ENCODE measurements at regions not wholly inside any gene's neighbourhood (a gene's known extent, or its start where the extent isn't known, plus 50 kb on each side); places are given as distances from the start of the nearest gene placed in this dataset.
"Not testable (repeated sequence)": the region's sequence is repeated elsewhere in the genome, so short reads cannot be mapped to it uniquely, and the experiment has no call there.

- no peak for DNase-seq
Observed at GRCh38 chr7:114273218-114273617, 141.4 kb upstream of the FOXP2 start.

- DNase-seq: no peak
Observed at GRCh38 chr7:114269714-114270113, 144.9 kb upstream of the FOXP2 start.

GRCh38 chr7:114267550-114267949 is 147.1 kb upstream of the FOXP2 start:
- not testable (repeated sequence) for DNase-seq

- no peak for DNase-seq
Observed at GRCh38 chr7:114264023-114264422, 150.6 kb upstream of the FOXP2 start.

- no peak for DNase-seq
Observed at GRCh38 chr7:114263219-114263618, 151.4 kb upstream of the FOXP2 start.

- DNase-seq: no peak
Observed at GRCh38 chr7:114255404-114255841, 159.2 kb upstream of the FOXP2 start.

- no peak for DNase-seq
Observed at GRCh38 chr7:114243646-114244045, 171.0 kb upstream of the FOXP2 start.

GRCh38 chr7:114242992-114243507 is 171.6 kb upstream of the FOXP2 start:
- DNase-seq: peak; percentile 62

- DNase-seq: no peak
Observed at GRCh38 chr7:114229246-114229645, 185.4 kb upstream of the FOXP2 start.

- DNase-seq: no peak
Observed at GRCh38 chr7:114225784-114226183, 188.8 kb upstream of the FOXP2 start.

GRCh38 chr7:114218283-114218682 is 196.3 kb upstream of the FOXP2 start:
- no peak for DNase-seq

GRCh38 chr7:114217026-114217806 is 197.4 kb upstream of the FOXP2 start:
- no peak for DNase-seq

- DNase-seq: no peak
Observed at GRCh38 chr7:114214466-114214865, 200.1 kb upstream of the FOXP2 start.

GRCh38 chr7:114212721-114213429 is 201.7 kb upstream of the FOXP2 start:
- no peak for DNase-seq

- DNase-seq: no peak
Observed at GRCh38 chr7:114209968-114210367, 204.6 kb upstream of the FOXP2 start.

GRCh38 chr7:114206688-114207087 is 207.9 kb upstream of the FOXP2 start:
- DNase-seq: no peak

GRCh38 chr7:114196517-114196916 is 218.1 kb upstream of the FOXP2 start:
- no peak for DNase-seq

GRCh38 chr7:114190387-114190786 is 224.2 kb upstream of the FOXP2 start:
- no peak for DNase-seq

- DNase-seq: no peak
Observed at GRCh38 chr7:114183311-114184088, 231.1 kb upstream of the FOXP2 start.

GRCh38 chr7:114182837-114183236 is 231.8 kb upstream of the FOXP2 start:
- DNase-seq: no peak

- DNase-seq: no peak
Observed at GRCh38 chr7:114181280-114181679, 233.3 kb upstream of the FOXP2 start.

GRCh38 chr7:114180556-114181266 is 233.9 kb upstream of the FOXP2 start:
- no peak for DNase-seq

GRCh38 chr7:114175125-114175524 is 239.5 kb upstream of the FOXP2 start:
- DNase-seq: no peak

Measured in islet precursor cell (in vitro differentiated cells).